GM12872 (cell line): ENCODE measurements at regions not wholly inside any gene's neighbourhood (a gene's known extent, or its start where the extent isn't known, plus 50 kb on each side); places are given as distances from the start of the nearest gene placed in this dataset.

Experiments used
- TF ChIP-seq, protein P1 (sequence below): IDR thresholded peaks from 3 replicates; pipeline ENCODE4 v1.5.1; 2011; ENCODE audit warnings: low read depth, mild to moderate bottlenecking, low read length, moderate library complexity; ENCODE audit not compliant: insufficient read depth

DNA sequence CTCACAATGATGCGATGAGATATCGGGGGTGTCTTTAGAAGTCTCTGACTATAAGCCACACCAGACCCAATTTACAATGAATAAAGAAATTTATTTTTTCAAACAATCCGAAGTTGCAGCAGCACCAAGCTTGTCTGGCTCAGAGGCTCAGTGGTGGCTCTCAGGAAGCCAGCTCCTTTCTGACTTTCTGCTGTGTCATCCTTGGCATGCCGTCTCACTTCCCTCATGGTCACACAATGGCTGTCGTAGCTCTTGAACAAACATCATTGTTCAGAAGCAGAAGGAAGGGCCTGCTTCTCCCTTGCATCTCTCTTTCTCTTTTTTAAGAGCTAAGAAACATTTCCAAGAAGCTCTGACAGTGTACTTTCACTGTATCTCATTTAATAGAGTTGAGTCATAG, 299.0 kb downstream of the DOK5 start:
- TF ChIP-seq, protein P1, sequence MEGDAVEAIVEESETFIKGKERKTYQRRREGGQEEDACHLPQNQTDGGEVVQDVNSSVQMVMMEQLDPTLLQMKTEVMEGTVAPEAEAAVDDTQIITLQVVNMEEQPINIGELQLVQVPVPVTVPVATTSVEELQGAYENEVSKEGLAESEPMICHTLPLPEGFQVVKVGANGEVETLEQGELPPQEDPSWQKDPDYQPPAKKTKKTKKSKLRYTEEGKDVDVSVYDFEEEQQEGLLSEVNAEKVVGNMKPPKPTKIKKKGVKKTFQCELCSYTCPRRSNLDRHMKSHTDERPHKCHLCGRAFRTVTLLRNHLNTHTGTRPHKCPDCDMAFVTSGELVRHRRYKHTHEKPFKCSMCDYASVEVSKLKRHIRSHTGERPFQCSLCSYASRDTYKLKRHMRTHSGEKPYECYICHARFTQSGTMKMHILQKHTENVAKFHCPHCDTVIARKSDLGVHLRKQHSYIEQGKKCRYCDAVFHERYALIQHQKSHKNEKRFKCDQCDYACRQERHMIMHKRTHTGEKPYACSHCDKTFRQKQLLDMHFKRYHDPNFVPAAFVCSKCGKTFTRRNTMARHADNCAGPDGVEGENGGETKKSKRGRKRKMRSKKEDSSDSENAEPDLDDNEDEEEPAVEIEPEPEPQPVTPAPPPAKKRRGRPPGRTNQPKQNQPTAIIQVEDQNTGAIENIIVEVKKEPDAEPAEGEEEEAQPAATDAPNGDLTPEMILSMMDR, result no peak

DNA sequence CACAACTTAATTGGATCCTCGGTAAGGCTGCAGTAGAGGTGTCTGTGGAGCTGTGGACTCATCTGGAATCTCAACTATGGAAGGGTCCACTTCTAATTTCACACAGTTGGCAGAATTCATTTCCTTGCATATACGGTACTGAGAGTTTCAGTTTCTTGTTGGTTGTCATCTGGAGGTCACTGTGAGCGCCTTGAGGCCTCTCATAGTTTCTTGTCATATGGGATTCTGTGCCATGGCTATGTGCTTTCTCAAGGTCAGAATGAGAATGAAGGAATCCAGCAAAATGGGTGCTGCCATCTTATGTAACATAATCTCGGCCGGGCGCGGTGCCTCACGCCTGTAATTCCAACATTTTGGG, 298.2 kb downstream of the DOK5 start:
- TF ChIP-seq, protein P1, result no peak

DNA sequence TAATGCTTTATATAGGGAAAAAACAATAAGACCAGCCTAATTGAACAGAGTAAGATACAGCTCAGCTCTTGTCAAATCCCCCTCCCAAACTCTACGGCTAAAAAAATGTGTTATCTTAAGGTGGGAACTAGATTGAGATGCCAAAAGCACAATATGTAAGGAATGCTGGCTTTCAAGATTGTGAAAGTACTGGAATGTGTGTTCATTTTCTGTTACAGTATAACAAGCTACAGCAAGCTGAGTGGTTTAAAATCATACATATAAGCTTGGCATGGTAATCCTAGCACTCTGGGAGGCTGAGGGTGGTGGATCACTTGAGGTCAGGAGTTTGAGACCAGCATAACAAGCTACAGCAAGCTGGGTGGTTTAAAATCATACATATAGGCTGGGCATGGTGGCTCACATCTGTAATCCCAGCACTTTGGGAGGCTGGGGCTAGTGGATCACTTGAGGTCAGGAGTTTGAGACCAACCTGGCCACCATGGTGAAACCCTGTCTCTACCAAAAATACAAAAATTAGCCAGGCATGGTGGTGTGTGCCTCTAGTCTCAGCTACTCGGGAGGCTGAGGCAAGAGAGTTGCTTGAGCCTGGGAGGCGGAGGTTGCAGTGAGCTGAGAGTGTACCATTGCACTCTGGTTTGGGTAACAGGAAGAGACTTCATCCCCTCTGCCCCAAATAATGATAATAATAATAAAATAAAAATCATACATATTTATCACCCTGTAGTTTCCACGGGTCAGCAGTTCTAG, 297.7 kb downstream of the DOK5 start:
- TF ChIP-seq, protein P1, result no peak

DNA sequence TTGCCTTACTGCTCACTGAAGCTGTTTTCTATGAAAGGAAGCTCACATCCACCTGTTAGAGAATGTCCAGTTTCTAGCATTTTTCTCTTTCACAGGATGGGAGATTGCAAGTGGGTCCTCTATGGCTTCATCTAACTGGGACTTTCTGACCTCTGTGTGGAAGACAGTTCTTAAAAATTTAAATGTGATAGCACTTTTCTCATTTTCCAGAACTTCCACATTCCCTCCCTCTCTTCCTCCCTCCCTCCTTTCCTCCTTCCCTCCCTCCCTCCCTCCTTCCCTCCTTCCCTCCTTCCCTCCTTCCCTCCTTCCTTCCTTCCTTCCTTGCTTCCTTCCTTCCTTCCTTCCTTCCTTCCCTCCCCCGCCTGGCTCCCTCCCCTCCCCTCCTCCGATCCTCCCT, 291.1 kb downstream of the DOK5 start:
- TF ChIP-seq, protein P1, result no peak

DNA sequence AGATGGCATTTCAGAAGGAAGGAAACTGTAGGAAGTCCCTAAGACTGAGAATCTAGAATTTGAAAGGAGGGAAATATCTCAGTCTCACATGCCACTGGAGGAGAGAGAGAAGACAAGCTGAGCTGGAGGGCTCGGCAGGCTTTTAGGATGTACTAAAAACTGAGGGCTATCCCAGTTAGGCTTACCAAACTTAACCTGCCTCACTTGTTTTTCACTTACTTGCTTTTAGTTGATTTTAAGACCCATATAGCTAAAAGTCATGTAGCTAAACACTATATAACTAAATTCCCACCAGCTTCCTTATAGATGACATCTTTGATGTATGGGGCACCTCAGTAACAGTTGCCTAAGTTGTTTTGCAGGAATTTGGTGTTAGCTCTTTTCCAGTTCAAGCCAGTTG, 288.0 kb downstream of the DOK5 start:
- TF ChIP-seq, protein P1, result no peak

DNA sequence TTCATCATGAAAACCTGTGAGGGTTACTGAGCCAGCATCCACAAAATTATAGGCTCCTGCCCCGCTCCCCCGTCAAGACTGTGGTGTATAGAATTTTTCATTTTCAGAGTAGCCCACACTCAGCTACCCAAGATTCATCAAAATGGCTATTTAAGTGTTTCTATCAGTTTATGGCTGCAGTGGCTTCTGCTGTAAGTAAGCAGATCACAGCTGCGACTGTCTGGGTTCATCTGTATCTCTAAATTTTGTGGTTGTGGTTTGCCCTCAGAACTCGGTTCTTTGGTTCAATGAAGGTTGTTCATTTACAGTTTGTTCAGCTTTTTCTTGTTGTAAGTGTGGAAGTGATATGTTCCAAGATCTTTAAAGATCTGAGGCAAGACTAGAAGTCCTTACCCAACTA, 284.2 kb downstream of the DOK5 start:
- TF ChIP-seq, protein P1, result no peak

DNA sequence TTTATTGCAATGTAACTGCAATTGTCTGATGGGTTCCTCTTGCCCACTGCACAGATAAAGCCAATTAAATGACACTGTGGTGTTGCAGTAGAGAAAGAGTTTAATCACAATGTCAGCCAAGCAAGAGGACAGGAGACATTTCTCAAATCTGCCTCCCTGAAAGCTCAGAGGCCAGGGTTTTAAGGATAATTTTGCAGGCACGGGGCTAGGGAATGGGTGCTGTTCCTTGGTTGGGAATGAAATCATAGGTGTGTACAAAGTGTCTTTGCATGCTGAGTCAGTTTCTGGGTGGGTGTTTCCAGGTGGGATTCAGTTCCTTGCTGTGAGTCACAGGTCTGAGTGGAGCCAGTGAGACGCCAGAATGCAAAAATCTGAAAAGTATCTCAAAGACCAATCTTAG, 271.4 kb downstream of the DOK5 start:
- TF ChIP-seq, protein P1, result no peak
